ENCODE measurements at regions not wholly inside any gene's neighbourhood (a gene's known extent, or its start where the extent isn't known, plus 50 kb on each side); places are given as distances from the start of the nearest gene placed in this dataset.

DNA sequence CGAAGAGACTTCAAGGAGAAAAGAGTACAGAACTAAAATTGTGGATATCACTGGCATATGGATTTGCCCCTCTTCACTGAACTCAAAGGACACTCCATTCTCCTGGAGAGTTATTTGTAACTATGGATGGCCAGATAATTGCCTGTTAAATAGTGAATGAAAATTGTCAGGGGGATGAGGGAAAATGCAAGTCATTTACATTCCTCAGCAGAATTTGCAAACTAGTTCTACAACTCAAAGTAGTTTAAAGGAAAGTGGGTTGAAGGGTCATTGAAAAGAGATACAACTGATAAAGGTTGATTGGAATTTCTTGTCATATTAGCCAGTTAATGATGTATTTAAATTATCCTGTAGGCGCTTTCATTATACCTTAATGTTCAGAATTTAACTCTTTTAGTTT lies 266.5 kb upstream of the SPOPL start:
- intact Hi-C loops (cut with micrococcal nuclease): no loop called here
- ChIA-PET POLR2A (no interaction called here), CTCF (no interaction called here)
- Mint-ChIP-seq H3K4me1 (ENCODE audit: low read depth) (no peaks in the 10 kb centered on the region), H3K27ac (no peak overlapping the region), H3K27me3 (no peaks in the 10 kb centered on the region), H3K36me3 (ENCODE audit: low read depth) (no peaks in the 10 kb centered on the region), H3K4me3 (no peak overlapping the region), H3K9me3 (peaks cover 3% of the 10 kb centered on the region)
- no peak for TF ChIP-seq CTCF (IDR thresholded peaks at IDR 0.05)
- DNase-seq (no peak), ATAC-seq (no peak)

DNA sequence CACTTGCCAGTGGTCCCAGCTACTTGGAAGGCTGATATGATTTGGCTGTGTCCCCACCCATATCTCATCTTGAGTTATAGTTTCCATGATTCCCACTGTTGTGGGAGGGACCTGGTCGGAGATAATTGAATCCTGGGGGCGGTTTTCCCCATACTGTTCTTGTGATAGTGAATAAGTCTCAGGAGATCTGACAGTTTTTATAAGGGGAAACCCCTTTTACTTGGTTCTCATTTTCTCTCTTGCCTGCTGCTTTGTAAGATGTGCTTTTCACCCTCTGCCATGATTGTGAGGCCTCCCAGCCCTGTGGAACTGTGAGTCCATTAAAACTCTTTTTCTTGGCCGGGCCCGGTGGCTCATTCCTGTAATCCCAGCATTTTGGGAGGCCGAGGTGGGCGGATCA lies 265.4 kb upstream of the SPOPL start:
- ChIA-PET POLR2A (no interaction called here), CTCF (no interaction called here)
- peaks cover 3% of the 10 kb centered on the region for H3K9me3 Mint-ChIP-seq
- intact Hi-C loops (cut with micrococcal nuclease): no loop called here
- no peak overlapping the region for H3K4me3 Mint-ChIP-seq
- DNase-seq (no peak), ATAC-seq (no peak)
- H3K36me3 Mint-ChIP-seq (ENCODE audit: low read depth): no peaks in the 10 kb centered on the region
- no peak for TF ChIP-seq CTCF (IDR thresholded peaks at IDR 0.05)
- H3K27ac Mint-ChIP-seq: no peak overlapping the region
- no peaks in the 10 kb centered on the region for H3K4me1 Mint-ChIP-seq (ENCODE audit: low read depth)
- no peaks in the 10 kb centered on the region for H3K27me3 Mint-ChIP-seq

- peaks cover 4% of the 10 kb centered on the region for H3K9me3 Mint-ChIP-seq
- no peak for TF ChIP-seq CTCF (IDR thresholded peaks at IDR 0.05)
- H3K36me3 Mint-ChIP-seq (ENCODE audit: low read depth): no peaks in the 10 kb centered on the region
- POLR2A ChIA-PET: no interaction called here
- H3K27ac Mint-ChIP-seq: no peak overlapping the region
- intact Hi-C loops (cut with micrococcal nuclease): no loop called here
- ATAC-seq: no peak
- no peaks in the 10 kb centered on the region for H3K27me3 Mint-ChIP-seq
- CTCF ChIA-PET: no interaction called here
- H3K4me1 Mint-ChIP-seq (ENCODE audit: low read depth): no peaks in the 10 kb centered on the region
- H3K4me3 Mint-ChIP-seq: no peak overlapping the region
- DNase-seq: no peak
Measured at GRCh38 chr2:138237667-138238384, 263.7 kb upstream of the SPOPL start.

DNA sequence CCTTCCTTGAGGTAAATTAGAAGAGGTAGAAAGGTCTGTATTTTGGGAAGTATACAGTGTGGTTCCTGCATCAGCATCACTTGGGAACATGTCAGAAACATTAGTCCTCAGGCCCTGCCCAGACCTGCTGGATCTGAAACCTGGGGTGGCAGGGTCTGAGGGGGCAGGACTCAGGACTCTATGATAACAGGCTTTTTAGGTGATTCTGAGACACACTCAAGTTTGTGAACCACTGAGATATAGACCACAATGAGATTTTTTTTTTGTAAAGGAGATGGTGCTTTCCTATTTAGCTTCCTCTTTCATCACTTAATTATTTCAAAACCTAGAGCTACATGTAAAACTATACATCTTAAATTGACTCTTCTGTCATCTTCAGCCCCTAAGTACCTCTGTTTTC lies 262.7 kb upstream of the SPOPL start:
- Mint-ChIP-seq H3K27me3 (no peaks in the 10 kb centered on the region), H3K36me3 (ENCODE audit: low read depth) (no peaks in the 10 kb centered on the region), H3K9me3 (peaks cover 2% of the 10 kb centered on the region), H3K4me3 (no peak overlapping the region), H3K27ac (no peak overlapping the region), H3K4me1 (ENCODE audit: low read depth) (no peaks in the 10 kb centered on the region)
- intact Hi-C loops (cut with micrococcal nuclease): no loop called here
- TF ChIP-seq CTCF (IDR thresholded peaks at IDR 0.05): no peak
- ATAC-seq (no peak), DNase-seq (no peak)
- ChIA-PET POLR2A (no interaction called here), CTCF (interaction anchor here (1.0 kb wide), 1 partner anchor 11 kb away, joined by 3 read pairs; no protein-coding TSS in a partner anchor)

- Mint-ChIP-seq H3K36me3 (ENCODE audit: low read depth) (no peaks in the 10 kb centered on the region), H3K4me3 (no peak overlapping the region), H3K4me1 (ENCODE audit: low read depth) (no peaks in the 10 kb centered on the region), H3K27me3 (no peaks in the 10 kb centered on the region), H3K27ac (no peak overlapping the region), H3K9me3 (peaks cover 2% of the 10 kb centered on the region)
- intact Hi-C loops (cut with micrococcal nuclease): no loop called here
- DNase-seq (no peak), ATAC-seq (no peak)
- ChIA-PET CTCF (no interaction called here), POLR2A (no interaction called here)
- no peak for TF ChIP-seq CTCF (IDR thresholded peaks at IDR 0.05)
Measured at GRCh38 chr2:138239902-138240491, 261.6 kb upstream of the SPOPL start.
